Psoas muscle (tissue), 7 donors: ENCODE measurements at regions not wholly inside any gene's neighbourhood (a gene's known extent, or its start where the extent isn't known, plus 50 kb on each side); places are given as distances from the start of the nearest gene placed in this dataset.

ENCODE experiments used
- ATAC-seq, 4 donors: fragments of 200-7000 bp; cut with Tn5 transposase; one replicate each; pipeline ENCODE4 v1.9.1; 2020; ENCODE audit warnings: moderate library complexity in 3 of 4, mild to moderate bottlenecking in 2 of 4
- DNase-seq, 2 donors: peaks; one replicate each; pipeline ENCODE4 v3.0.0-alpha.2; 2020
- H3K27ac ChIP-seq: fragments of 200-600 bp; one replicate; pipeline ENCODE4 v1.8.0; 2022
- H3K27me3 ChIP-seq, 3 donors: fragments of 200-600 bp in 1 of 3; one replicate each; pipeline versions ENCODE4 v1.6.1 to v1.8.0; 2013 to 2022; ENCODE audit warnings: low read length in 2 of 3, mild to moderate bottlenecking in 2 of 3, moderate library complexity in 1 of 3; ENCODE audit not compliant: insufficient read depth in 3 of 3
- H3K36me3 ChIP-seq, 2 donors: fragments of 200-600 bp in 1 of 2; one replicate each; pipeline versions ENCODE4 v1.6.1 to v1.8.0; 2013 to 2022; ENCODE audit warnings: low read depth in 1 of 2, mild to moderate bottlenecking in 1 of 2, moderate library complexity in 1 of 2; ENCODE audit not compliant: insufficient read depth in 1 of 2
- H3K4me1 ChIP-seq: fragments of 200-600 bp; one replicate; pipeline ENCODE4 v1.8.0; 2022
- H3K4me3 ChIP-seq: fragments of 200-600 bp; one replicate; pipeline ENCODE4 v1.8.0; 2022; ENCODE audit warnings: mild to moderate bottlenecking
- H3K9me3 ChIP-seq: fragments of 200-600 bp; one replicate; pipeline ENCODE4 v1.8.0; 2022
- CTCF ChIP-seq: fragments of 200-600 bp; IDR thresholded peaks from one replicate; pipeline ENCODE4 v1.8.0; 2022; ENCODE audit warnings: antibody characterized with exemption
- WGBS, 3 donors: extraction: QIAGEN DNeasy Blood & Tissue Kit; methylation state at CpG; one replicate each; pipeline versions ENCODE4 v1.1.6 to v1.1.7; 2013; 5-methylcytosine and 5-hydroxymethylcytosine counted together
- intact Hi-C, 2 donors: fragments of 100-400 bp; cut with DNase I; formaldehyde crosslinking; loops; one replicate each; pipeline versions ENCODE4 v1.11.0 to v1.14.2; 2022
- donor health status: healthy with polysubstance abuse.
- donor health status: DM: no; HTN: no; CAD: no; lungs with moderate emphysema.
- donor health status: Bipolar disorder and iron deficiency.
- donor health status: healthy.
- donor health status: DM: yes; HTN: yes; CAD: no.
- donor health status: DM: no; HTN: no; CAD: no.
- donor health status: DM: yes; HTN: yes; CAD: no.

GRCh38 chr6:8678466-8678865, 243.1 kb upstream of the SLC35B3 start:
- ATAC-seq (no peak), DNase-seq (no peak)
- Histone ChIP-seq H3K9me3 (no peaks in the 10 kb centered on the region), H3K4me1 (no peaks in the 10 kb centered on the region), H3K27ac (no peak overlapping the region), H3K36me3 (no peaks in the 10 kb centered on the region), H3K4me3 (no peak overlapping the region), H3K27me3 (no peaks in the 10 kb centered on the region)
- 96 to 98% (median 96%) methylated on average over 5 of the region's 5 CpGs for WGBS, 3 donors
- intact Hi-C loops: no loop called here
- TF ChIP-seq CTCF: no peak

GRCh38 chr6:8674126-8674525, 238.8 kb upstream of the SLC35B3 start:
- WGBS, 3 donors: 79 to 86% (median 86%) methylated on average over 3 of the region's 3 CpGs

GRCh38 chr6:8672882-8673281, 237.5 kb upstream of the SLC35B3 start:
- Histone ChIP-seq H3K36me3 (no peaks in the 10 kb centered on the region), H3K4me1 (no peaks in the 10 kb centered on the region), H3K27ac (no peak overlapping the region), H3K4me3 (no peak overlapping the region), H3K9me3 (no peaks in the 10 kb centered on the region), H3K27me3 (no peaks in the 10 kb centered on the region)
- WGBS, 3 donors: 74 to 78% (median 76%) methylated on average over 3 of the region's 3 CpGs
- no peak for TF ChIP-seq CTCF
- intact Hi-C loops: no loop called here
- DNase-seq (no peak), ATAC-seq (no peak)

More at GRCh38 chr6:8674126-8674525, 238.8 kb upstream of the SLC35B3 start:
- no peaks in the 10 kb centered on the region for H3K36me3 ChIP-seq
- DNase-seq: no peak
- H3K27ac ChIP-seq: no peak overlapping the region
- ATAC-seq: no peak
- no peak overlapping the region for H3K4me3 ChIP-seq
- TF ChIP-seq CTCF: no peak
- H3K4me1 ChIP-seq: no peaks in the 10 kb centered on the region
- no peaks in the 10 kb centered on the region for H3K9me3 ChIP-seq
- no peaks in the 10 kb centered on the region for H3K27me3 ChIP-seq
- intact Hi-C loops: no loop called here

GRCh38 chr6:8670792-8671191, 235.4 kb upstream of the SLC35B3 start:
- TF ChIP-seq CTCF: no peak
- ATAC-seq (no peak), DNase-seq (no peak)
- H3K27ac ChIP-seq: no peak overlapping the region
- no peaks in the 10 kb centered on the region for H3K36me3 ChIP-seq
- no peaks in the 10 kb centered on the region for H3K4me1 ChIP-seq
- 86 to 97% (median 93%) methylated on average over 1 of the region's 1 CpG for WGBS, 3 donors
- no peaks in the 10 kb centered on the region for H3K9me3 ChIP-seq
- no peaks in the 10 kb centered on the region for H3K27me3 ChIP-seq
- H3K4me3 ChIP-seq: no peak overlapping the region
- intact Hi-C loops: no loop called here

- ATAC-seq: no peak
- Histone ChIP-seq H3K9me3 (no peaks in the 10 kb centered on the region), H3K27ac (no peak overlapping the region), H3K4me1 (no peaks in the 10 kb centered on the region), H3K27me3 (no peaks in the 10 kb centered on the region), H3K36me3 (no peaks in the 10 kb centered on the region), H3K4me3 (no peak overlapping the region)
- 90 to 92% (median 91%) methylated on average over 3 of the region's 3 CpGs for WGBS, 3 donors
- TF ChIP-seq CTCF: no peak
- intact Hi-C loops: no loop called here
- DNase-seq: no peak
These were observed 229.4 kb upstream of the SLC35B3 start for GRCh38 chr6:8664700-8665099.
